ENCODE measurements at regions not wholly inside any gene's neighbourhood (a gene's known extent, or its start where the extent isn't known, plus 50 kb on each side); places are given as distances from the start of the nearest gene placed in this dataset.

- TF ChIP-seq REST (IDR thresholded peaks at IDR 0.05; ENCODE audit: low read depth): no peak
- no peak for TF ChIP-seq EZH2phosphoT487 (IDR thresholded peaks at IDR 0.05; ENCODE audit: borderline replicate concordance)
- TF ChIP-seq POLR2A (IDR thresholded peaks at IDR 0.05; ENCODE audit: borderline replicate concordance, extremely low read depth, insufficient read depth, insufficient read length): no peak
- no peak for TF ChIP-seq ELF1 (IDR thresholded peaks at IDR 0.05; ENCODE audit: borderline replicate concordance, low read depth)
- TF ChIP-seq EZH2 (IDR thresholded peaks at IDR 0.05): no peak
- no peak for TF ChIP-seq TCF7L2 (IDR thresholded peaks at IDR 0.05; ENCODE audit: borderline replicate concordance, extremely low read depth, insufficient read depth, insufficient read length)
- no peak for TF ChIP-seq RAD21 (IDR thresholded peaks at IDR 0.05; ENCODE audit: low read depth)
- no peak for TF ChIP-seq JUND (IDR thresholded peaks at IDR 0.05)
- TF ChIP-seq POLR2AphosphoS5 (IDR thresholded peaks at IDR 0.05; ENCODE audit: low read depth, low read length): no peak
- no peak for TF ChIP-seq CEBPB (IDR thresholded peaks at IDR 0.05; ENCODE audit: low read depth)
- TF ChIP-seq SIN3A (IDR thresholded peaks at IDR 0.05; ENCODE audit: low read depth): no peak
- no peak for TF ChIP-seq FOSL1 (IDR thresholded peaks at IDR 0.05; ENCODE audit: low read depth)
These were observed 102.2 kb downstream of the AQP9 start (continued) for GRCh38 chr15:58240191-58240932.

DNA sequence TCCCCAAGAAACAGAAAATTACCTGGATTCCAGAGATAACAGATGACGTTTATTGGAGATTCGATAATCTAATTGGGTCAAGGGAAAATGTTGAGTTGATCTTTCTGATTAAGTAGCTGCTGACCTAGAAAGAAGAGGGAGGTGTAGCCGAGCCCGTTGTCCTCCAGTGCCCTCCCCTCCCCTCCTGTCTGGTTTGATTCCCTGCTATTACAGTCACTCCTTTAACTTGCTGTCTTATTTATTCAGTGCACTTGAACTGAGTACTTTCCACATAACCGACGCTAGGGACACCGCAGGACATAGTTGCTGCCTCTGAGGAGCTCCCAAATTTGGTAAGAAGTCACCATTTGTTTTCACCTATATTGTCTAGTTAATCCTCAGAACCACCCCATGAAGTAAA is 103.7 kb downstream of the AQP9 start:
- Histone ChIP-seq H3K4me1 (ENCODE audit: control insufficient read depth in 1 of 2, insufficient read depth in 2 of 2, low read length in 2 of 2) (no peaks in the 10 kb centered on the region), H4K20me1 (ENCODE audit: insufficient read depth) (no peaks in the 10 kb centered on the region), H3K27me3 (ENCODE audit: insufficient read depth, low read length) (no peaks in the 10 kb centered on the region; the same call in 1 of the 2 replicates), H3K4me3 (replicated peaks in 1 of 2; ENCODE audit: low read depth in 1 of 2, low read length in 2 of 2) (no peak overlapping the region), H3K79me2 (ENCODE audit: insufficient read depth, low read length) (no peaks in the 10 kb centered on the region), H3K9me3 (ENCODE audit: control insufficient read depth in 1 of 2, insufficient read depth in 1 of 2, low read depth in 1 of 2, low read length in 2 of 2) (no peaks in the 10 kb centered on the region), H3K36me3 (ENCODE audit: control insufficient read depth in 1 of 2, insufficient read depth in 2 of 2, low read length in 2 of 2) (no peaks in the 10 kb centered on the region), H3K4me2 (ENCODE audit: low read length) (no peak overlapping the region), H2AFZ (ENCODE audit: low read depth, low read length, poor library complexity, severe bottlenecking) (no peak overlapping the region), H3K27ac (ENCODE audit: low read depth, low read length) (no peak overlapping the region), H3K9me2 (ENCODE audit: insufficient read depth) (no peaks in the 10 kb centered on the region), H3K9ac (ENCODE audit: low read length) (no peak overlapping the region)
- ChIA-PET POLR2A (no interaction called here), RAD21 (ENCODE audit: low non-redundant PET in 1 of 2, low total read pairs in 2 of 2, uncharacterized antibody in 2 of 2, unreplicated experiment in 2 of 2) (no interaction called here), CTCF (no interaction called here)
- intact Hi-C loops (cut with micrococcal nuclease): no loop called here
- DNase-seq (ENCODE audit: low read depth, low spot score) (no peak), ATAC-seq (no peak)
- BruUV-seq (replicated peaks): no TSS peak
- TF ChIP-seq TCF7L2 (IDR thresholded peaks at IDR 0.05; ENCODE audit: borderline replicate concordance, extremely low read depth, insufficient read depth, insufficient read length) (no peak), YY1 (IDR thresholded peaks at IDR 0.05; ENCODE audit: extremely low read depth, insufficient replicate concordance, low read depth, low read length) (no peak), ZFX (IDR thresholded peaks at IDR 0.05) (no peak), CTCF (IDR thresholded peaks at IDR 0.05 in 2 of 3, conservative IDR thresholded peaks at IDR 0.05 in 1 of 3; ENCODE audit: borderline replicate concordance in 1 of 3, insufficient read depth in 1 of 3, low read depth in 2 of 3, low read length in 2 of 3) (no peak), EZH2phosphoT487 (IDR thresholded peaks at IDR 0.05; ENCODE audit: borderline replicate concordance) (no peak), SRF (IDR thresholded peaks at IDR 0.05; ENCODE audit: low read depth) (no peak), ELF1 (IDR thresholded peaks at IDR 0.05; ENCODE audit: borderline replicate concordance, low read depth) (no peak), SP1 (IDR thresholded peaks at IDR 0.05; ENCODE audit: low read depth) (no peak), POLR2A (IDR thresholded peaks at IDR 0.05; ENCODE audit: borderline replicate concordance, extremely low read depth, insufficient read depth, insufficient read length) (no peak), ZNF274 (IDR thresholded peaks at IDR 0.05; ENCODE audit: low read depth, low read length) (no peak), CBX3 (IDR thresholded peaks at IDR 0.05; ENCODE audit: low read depth) (no peak), CEBPB (IDR thresholded peaks at IDR 0.05; ENCODE audit: low read depth) (no peak), RAD21 (IDR thresholded peaks at IDR 0.05; ENCODE audit: low read depth) (no peak), MAX (IDR thresholded peaks at IDR 0.05) (no peak), POLR2AphosphoS5 (IDR thresholded peaks at IDR 0.05; ENCODE audit: low read depth, low read length) (no peak)

Measured in HCT116 (cell line).